Parathyroid adenoma (tissue), 2 donors: ENCODE measurements at regions not wholly inside any gene's neighbourhood (a gene's known extent, or its start where the extent isn't known, plus 50 kb on each side); places are given as distances from the start of the nearest gene placed in this dataset.

Experiments used
- H2AFZ ChIP-seq: fragments of 300-600 bp; sonication (generic); one replicate; pipeline ENCODE4 v1.7.0; 2017; ENCODE audit warnings: antibody characterized with exemption, mild to moderate bottlenecking
- H3K27ac ChIP-seq: fragments of 300-600 bp; sonication (generic); one replicate; pipeline ENCODE4 v1.7.0; 2017
- H3K27me3 ChIP-seq: fragments of 300-600 bp; sonication (generic); one replicate; pipeline ENCODE4 v1.7.0; 2017; ENCODE audit warnings: low read length; ENCODE audit not compliant: control insufficient read depth, insufficient read depth
- H3K36me3 ChIP-seq: fragments of 300-600 bp; sonication (generic); one replicate; pipeline ENCODE4 v1.7.0; 2017; ENCODE audit warnings: low read length; ENCODE audit not compliant: control insufficient read depth, insufficient read depth
- H3K4me1 ChIP-seq: fragments of 300-600 bp; sonication (generic); one replicate; pipeline ENCODE4 v1.7.0; 2017; ENCODE audit warnings: control low read depth
- H3K4me2 ChIP-seq: fragments of 300-600 bp; sonication (generic); one replicate; pipeline ENCODE4 v1.7.0; 2017; ENCODE audit warnings: low read length
- H3K4me3 ChIP-seq: fragments of 300-600 bp; sonication (generic); one replicate; pipeline ENCODE4 v1.7.0; 2017; ENCODE audit warnings: low read depth, low read length
- H3K79me2 ChIP-seq: fragments of 300-600 bp; sonication (generic); one replicate; pipeline ENCODE4 v1.7.0; 2017; ENCODE audit warnings: control low read depth
- H3K9ac ChIP-seq: fragments of 300-600 bp; sonication (generic); one replicate; pipeline ENCODE4 v1.7.0; 2017; ENCODE audit warnings: mild to moderate bottlenecking
- H3K9me3 ChIP-seq: fragments of 300-600 bp; sonication (generic); one replicate; pipeline ENCODE4 v1.7.0; 2017; ENCODE audit warnings: low read length; ENCODE audit not compliant: control insufficient read depth
- CTCF ChIP-seq: fragments of 300-600 bp; sonication (generic); IDR thresholded peaks from one replicate; pipeline ENCODE4 v1.7.0; 2017; ENCODE audit warnings: antibody characterized with exemption, mild to moderate bottlenecking
- donor health status: primary hyperparathyroidism.

- H3K36me3 ChIP-seq, result no peaks in the 10 kb centered on the region
- no peak overlapping the region for H3K4me2 ChIP-seq
- H3K9me3 ChIP-seq, result no peaks in the 10 kb centered on the region
- TF ChIP-seq CTCF, result no peak
- H3K27me3 ChIP-seq, result no peaks in the 10 kb centered on the region
- H3K4me1 ChIP-seq, result no peaks in the 10 kb centered on the region
- no peak overlapping the region for H3K4me3 ChIP-seq
- H3K27ac ChIP-seq, result no peak overlapping the region
- H3K79me2 ChIP-seq, result no peaks in the 10 kb centered on the region
- H2AFZ ChIP-seq, result no peak overlapping the region
- H3K9ac ChIP-seq, result no peak overlapping the region
These were observed 663.1 kb downstream of the XIRP2 start for GRCh38 chr2:167551416-167551815.

- Histone ChIP-seq H3K4me2 (no peak overlapping the region), H3K9me3 (no peaks in the 10 kb centered on the region), H3K27me3 (no peaks in the 10 kb centered on the region), H3K4me3 (no peak overlapping the region), H3K36me3 (no peaks in the 10 kb centered on the region), H2AFZ (no peak overlapping the region), H3K27ac (no peak overlapping the region), H3K9ac (no peak overlapping the region), H3K4me1 (no peaks in the 10 kb centered on the region), H3K79me2 (no peaks in the 10 kb centered on the region)
- TF ChIP-seq CTCF, result no peak
These were observed 662.2 kb downstream of the XIRP2 start for GRCh38 chr2:167550448-167550847.

- H3K4me2 ChIP-seq, result no peak overlapping the region
- H3K4me1 ChIP-seq, result no peaks in the 10 kb centered on the region
- no peaks in the 10 kb centered on the region for H3K36me3 ChIP-seq
- no peaks in the 10 kb centered on the region for H3K27me3 ChIP-seq
- no peak overlapping the region for H3K27ac ChIP-seq
- H3K79me2 ChIP-seq, result no peaks in the 10 kb centered on the region
- H3K9ac ChIP-seq, result no peak overlapping the region
- H2AFZ ChIP-seq, result no peak overlapping the region
- no peak for TF ChIP-seq CTCF
- no peaks in the 10 kb centered on the region for H3K9me3 ChIP-seq
- H3K4me3 ChIP-seq, result no peak overlapping the region
These were observed 660.1 kb downstream of the XIRP2 start for GRCh38 chr2:167548396-167548795.

- no peak overlapping the region for H3K4me2 ChIP-seq
- H3K9me3 ChIP-seq, result no peaks in the 10 kb centered on the region
- TF ChIP-seq CTCF, result no peak
- no peaks in the 10 kb centered on the region for H3K4me1 ChIP-seq
- no peaks in the 10 kb centered on the region for H3K27me3 ChIP-seq
- no peaks in the 10 kb centered on the region for H3K36me3 ChIP-seq
- no peak overlapping the region for H3K27ac ChIP-seq
- no peaks in the 10 kb centered on the region for H3K79me2 ChIP-seq
- no peak overlapping the region for H3K9ac ChIP-seq
- H3K4me3 ChIP-seq, result no peak overlapping the region
- no peak overlapping the region for H2AFZ ChIP-seq
These were observed 656.3 kb downstream of the XIRP2 start for GRCh38 chr2:167544602-167545001.

GRCh38 chr2:167543721-167544120 is 655.4 kb downstream of the XIRP2 start:
- H3K9ac ChIP-seq, result no peak overlapping the region
- no peaks in the 10 kb centered on the region for H3K36me3 ChIP-seq
- H3K4me3 ChIP-seq, result no peak overlapping the region
- H3K27ac ChIP-seq, result no peak overlapping the region
- TF ChIP-seq CTCF, result no peak
- no peaks in the 10 kb centered on the region for H3K4me1 ChIP-seq
- no peaks in the 10 kb centered on the region for H3K9me3 ChIP-seq
- H3K4me2 ChIP-seq, result no peak overlapping the region
- H3K79me2 ChIP-seq, result no peaks in the 10 kb centered on the region
- no peak overlapping the region for H2AFZ ChIP-seq
- no peaks in the 10 kb centered on the region for H3K27me3 ChIP-seq
